HG02938 (cell line): ENCODE measurements at regions not wholly inside any gene's neighbourhood (a gene's known extent, or its start where the extent isn't known, plus 50 kb on each side); places are given as distances from the start of the nearest gene placed in this dataset.

ENCODE experiments used
- ATAC-seq: cut with Tn5 transposase; IDR thresholded peaks from one replicate; pipeline ENCODE4 v1.9.1; 2021; ENCODE audit warnings: mild to moderate bottlenecking, moderate library complexity; ENCODE audit not compliant: unreplicated experiment

- ATAC-seq = no peak
These were observed 96.7 kb upstream of the SLC14A2 start for GRCh38 chr18:45518311-45519155.

DNA sequence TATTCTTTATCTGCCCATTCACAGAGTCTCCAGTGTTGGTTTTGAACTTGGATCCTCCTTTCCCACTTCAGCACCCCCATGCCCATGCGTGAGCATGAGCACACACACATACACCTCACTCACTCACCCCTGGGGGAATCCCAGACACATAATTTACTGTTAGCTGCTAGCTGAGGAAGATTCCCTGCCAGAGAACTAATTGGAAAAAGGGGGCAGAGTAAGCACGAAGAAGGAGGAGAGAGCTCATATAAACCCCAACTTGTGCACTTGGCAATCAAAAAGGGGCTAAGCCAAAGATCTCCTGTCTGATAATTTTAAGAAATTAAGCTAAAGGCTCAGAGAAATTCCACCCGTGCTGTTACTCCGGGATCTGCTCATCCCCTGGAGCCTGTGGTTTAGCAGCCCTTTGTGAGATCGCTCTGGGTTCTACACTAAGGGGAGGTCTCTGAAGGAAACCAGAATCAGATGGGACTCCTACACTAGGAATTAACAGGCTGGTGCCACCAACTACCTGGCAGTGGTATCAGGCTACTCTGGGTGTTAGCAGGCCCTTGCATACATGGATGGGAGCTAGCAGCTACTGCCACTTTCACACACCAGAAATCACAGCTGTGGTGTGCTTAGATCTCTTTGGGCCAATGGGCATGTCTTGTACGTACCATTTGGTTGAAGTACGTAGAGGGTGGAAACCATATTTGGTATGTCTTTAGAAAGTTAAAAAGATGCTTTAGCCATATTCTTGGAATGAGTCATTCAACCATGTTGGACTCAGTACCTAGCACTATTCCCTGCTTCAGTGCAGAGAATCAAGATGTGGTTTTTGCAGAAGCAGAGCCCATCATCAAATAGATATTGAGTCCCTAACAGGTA, 95.6 kb upstream of the SLC14A2 start:
- ATAC-seq = no peak

GRCh38 chr18:45521136-45521535, 94.1 kb upstream of the SLC14A2 start:
- no peak for ATAC-seq

DNA sequence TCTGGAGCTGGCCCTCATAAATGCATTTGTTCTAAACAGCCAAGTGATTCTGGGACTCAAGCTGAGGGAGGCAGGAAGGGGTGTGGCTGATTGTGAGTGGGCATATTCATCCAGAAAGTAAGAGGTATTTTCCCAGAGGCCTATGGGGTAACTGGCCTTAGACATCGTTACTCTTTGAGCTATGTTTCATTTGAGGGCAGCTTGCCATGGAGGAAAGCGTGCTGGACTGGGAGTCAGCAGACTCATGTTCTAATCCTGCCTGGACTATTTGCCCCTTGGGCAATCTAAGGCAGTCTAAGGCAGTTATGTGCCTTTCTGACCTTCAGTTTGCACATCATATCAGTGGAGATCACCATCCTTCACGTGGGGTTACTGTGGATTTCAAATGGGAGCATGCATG, 93.5 kb upstream of the SLC14A2 start:
- ATAC-seq = no peak

DNA sequence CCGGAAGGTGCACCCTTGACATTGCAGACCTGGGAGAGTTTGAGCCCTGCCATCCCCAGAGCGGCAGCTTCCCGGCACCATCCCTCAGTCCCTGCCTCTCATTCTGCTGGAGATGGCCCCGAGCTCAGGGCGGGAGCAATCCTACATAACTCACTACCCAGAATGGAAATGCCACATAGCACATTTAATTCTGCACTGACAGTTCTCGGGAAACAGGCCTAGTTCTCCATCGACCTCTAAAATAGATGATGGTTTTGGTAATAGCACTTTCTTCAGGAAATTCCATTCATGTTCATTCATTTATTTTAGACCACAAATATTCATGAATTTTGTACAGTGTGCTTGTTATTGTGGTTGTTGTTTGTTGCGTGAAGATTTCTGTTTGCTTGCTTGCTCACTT, 92.9 kb upstream of the SLC14A2 start:
- no peak for ATAC-seq

DNA sequence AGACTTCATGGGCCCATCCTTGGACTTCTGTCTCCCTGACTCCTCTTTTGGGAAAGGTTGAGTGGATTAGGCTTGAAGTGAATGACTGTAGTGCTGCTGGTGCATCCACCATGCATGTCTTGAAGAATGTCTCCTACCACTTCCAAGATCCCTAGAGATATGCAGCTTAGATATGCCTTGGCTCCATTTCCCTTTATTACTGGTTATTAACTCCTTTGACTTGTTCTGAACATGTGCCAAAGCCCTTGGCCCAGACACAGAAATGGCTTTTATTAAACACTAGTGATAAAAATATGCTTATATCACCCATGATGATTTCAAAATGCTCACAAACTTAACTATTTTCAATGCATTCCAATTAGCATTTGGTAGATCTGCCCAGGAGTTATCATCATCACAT, 90.0 kb upstream of the SLC14A2 start:
- no peak for ATAC-seq

- ATAC-seq = no peak
These were observed 89.0 kb upstream of the SLC14A2 start for GRCh38 chr18:45526114-45526841.

- ATAC-seq = no peak
These were observed 87.4 kb upstream of the SLC14A2 start for GRCh38 chr18:45527891-45528290.

GRCh38 chr18:45528712-45529336, 86.5 kb upstream of the SLC14A2 start:
- no peak for ATAC-seq

DNA sequence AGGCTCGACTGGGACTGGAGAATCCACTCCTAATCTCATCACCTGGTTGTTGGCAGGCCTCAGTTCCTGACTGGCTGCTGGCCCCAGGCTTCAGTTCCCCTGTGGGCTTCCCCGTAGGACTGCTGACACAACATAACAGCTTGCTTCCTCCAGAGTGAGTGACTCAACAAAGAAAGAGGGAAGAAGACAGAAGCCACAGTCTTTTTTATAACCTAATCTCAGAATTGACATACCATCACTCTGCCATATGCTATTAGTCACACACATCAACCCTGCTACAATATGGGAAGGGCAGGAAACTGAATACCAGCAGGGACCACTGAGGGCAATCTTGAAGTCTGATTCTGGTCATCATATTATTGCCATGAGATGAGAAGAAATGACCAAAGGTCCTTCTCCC, 76.8 kb upstream of the SLC14A2 start:
- ATAC-seq = no peak

DNA sequence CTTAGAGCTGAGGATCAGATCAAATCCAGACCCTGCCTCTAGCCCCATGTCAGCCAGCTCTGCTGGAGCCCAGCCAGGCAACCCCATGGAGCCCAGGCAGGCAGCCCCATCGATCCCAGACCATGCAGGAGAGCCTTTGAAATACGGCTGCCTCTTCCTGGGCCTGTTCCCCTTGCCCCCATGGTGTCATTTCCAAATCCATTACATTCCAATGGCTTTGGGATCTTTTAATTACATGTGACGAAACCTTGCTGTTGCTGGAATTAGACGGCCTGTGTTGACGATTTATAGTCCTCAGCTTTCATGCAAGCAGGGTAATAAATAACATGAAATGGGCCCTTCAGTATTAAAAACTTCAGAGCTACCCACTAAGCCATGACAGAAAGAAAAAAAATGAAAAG, 75.8 kb upstream of the SLC14A2 start:
- no peak for ATAC-seq

DNA sequence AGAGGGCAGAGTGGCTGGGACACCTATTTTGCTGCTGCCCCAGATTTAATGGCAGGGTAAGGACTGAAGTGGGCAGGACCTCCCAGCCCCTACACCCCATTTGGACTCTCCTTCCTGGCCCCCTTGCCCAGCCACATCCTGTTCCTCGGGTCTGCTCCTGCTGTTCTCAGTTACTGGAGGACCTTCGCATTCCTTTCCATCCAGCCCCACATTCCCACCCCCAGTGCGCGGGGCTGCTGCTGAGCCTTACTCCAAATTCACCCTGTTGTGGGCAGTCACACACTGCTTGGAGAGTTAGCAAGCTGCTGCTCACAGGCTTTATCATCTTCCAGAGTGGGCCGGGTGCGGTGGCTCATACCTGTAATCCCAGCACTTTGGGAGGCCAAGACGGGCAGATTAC, 75.2 kb upstream of the SLC14A2 start:
- no peak for ATAC-seq

DNA sequence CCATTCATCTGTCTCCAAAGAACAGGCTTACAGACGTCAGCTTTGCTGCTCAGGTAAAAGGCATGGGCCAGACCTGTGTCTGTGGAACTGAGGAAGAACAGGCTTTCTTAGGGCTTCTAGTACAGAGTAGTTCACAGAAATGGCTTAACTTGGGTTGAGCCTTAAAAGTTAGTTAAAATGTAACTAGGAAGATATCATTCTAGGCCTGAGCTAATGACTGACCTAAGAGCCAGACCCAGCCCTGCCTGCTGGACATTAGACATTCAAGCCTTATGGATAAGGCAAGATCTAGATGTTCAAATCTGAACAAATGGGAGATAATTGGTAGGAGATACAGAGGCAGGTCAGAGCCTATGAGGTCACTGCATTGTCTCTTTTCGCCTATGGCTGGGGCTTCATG, 73.9 kb upstream of the SLC14A2 start:
- no peak for ATAC-seq

GRCh38 chr18:45542043-45542442, 73.2 kb upstream of the SLC14A2 start:
- no peak for ATAC-seq

DNA sequence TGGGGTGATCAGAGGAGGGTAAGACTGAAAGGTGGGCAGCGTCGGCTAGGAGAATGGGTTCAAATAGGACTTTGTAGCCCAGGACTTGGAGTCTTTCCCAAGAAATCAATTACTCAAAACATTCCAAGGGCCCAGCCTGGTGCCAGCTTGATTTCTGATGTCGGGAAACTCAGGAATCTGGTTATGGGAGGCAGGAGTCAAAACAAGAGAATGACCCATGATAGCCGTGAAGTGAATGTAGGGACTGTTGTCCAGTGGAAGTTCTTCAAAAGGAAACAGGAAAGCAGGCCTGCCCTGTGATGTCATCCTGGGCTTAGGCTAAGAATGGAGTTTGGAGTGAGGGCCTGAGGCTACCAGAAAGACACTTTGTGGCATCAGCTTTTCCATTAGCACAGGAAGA, 67.4 kb upstream of the SLC14A2 start:
- no peak for ATAC-seq

DNA sequence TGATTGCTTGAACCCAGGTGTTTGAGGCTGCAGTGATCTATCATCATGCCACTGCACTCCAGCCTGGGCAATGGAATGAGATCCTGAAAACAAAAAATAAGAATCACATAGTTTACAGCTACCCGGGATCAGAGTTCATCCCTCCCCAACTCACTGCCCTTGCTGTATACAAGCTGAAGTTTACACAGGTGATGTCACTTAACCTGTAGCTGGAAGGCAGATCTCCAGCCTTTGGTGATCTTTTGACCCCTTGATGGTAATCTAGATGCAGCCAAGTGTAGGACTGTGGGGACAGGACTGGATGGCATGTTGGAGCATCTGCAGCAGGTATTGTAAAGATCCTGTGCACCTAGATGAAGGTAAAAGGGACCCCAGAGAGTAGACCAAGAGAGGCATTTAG, 66.7 kb upstream of the SLC14A2 start:
- ATAC-seq = no peak

DNA sequence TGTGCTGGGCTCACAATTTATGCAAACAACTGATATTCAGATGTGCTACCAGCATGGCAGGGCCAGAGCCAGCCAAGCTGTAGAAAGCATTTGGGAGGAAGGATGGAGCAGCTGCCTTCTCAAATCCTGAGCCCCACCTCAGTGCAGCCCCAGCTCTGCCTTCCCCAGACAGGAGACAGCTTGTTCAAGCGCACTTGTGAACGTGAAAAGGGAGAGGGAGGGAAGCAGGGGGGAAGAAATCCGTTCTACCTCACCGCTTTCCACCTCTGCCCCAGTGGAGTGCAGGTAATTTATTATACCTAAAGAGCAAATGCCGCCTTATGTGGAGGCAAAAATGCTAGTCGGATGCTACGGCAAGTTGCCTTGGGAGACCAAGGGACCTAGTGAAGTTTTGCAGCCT, 66.0 kb upstream of the SLC14A2 start:
- ATAC-seq = no peak

DNA sequence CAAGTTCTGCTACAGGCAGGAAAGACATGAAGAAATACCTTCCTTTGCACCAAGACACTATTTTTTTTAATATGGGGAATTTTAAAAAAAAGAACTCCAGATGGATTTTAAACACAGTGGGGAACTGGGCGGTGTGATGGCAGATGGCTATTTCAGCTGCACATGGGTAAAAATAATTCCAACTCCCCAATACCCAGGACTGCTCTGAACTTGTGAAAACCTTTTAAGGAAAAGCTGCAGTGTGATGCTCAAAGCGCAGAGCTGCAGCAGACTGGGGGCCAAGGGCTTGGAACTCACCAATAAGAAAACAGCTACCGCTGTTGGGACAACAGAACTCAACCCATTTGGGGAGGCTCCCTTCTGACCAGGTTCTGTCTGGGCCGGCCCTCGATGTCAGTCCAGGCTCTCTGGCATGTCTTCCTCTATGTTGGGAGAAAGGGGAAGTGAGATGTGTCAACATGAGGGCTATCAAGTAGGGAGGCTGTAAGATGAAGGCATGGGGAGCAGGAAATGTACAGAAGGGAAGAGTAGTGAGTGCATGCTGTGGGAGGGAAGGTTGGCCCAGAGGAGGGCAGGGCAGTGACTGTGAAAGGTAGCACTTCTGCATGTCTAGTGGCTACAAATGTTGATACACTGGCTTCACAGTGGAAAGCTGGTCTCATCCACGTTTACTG, 64.0 kb upstream of the SLC14A2 start:
- no peak for ATAC-seq

DNA sequence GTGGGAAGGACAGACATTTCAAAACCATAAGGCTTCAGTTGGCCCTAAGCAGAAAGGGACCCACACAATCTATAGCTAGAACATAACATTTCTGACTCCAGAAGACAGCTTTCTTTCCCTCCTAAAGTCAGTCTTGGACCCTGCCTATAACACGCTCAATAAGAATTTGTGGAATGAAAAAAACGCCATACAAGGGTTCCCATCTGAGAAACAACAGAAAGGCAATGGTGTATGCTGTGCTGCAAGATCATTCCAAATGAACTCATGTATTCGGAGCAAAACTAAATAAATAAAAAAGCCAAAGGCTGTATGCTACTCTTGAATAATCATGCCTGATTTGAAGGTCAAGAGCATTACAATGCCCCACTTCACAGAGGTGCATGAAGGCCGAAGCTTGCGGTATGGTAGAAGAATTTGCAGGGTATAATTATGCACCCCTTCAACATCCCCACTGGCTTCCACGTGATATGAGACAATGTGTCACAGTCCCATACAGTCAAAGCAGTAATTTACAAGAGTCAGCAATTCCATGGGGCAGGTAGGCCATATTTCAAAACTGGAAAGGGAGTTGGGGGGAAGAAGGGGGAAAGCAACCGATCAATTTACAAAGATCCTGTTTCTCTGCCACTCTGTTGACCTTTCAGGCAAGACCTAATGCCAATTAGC, 61.4 kb upstream of the SLC14A2 start:
- no peak for ATAC-seq

- no peak for ATAC-seq
These were observed 60.9 kb upstream of the SLC14A2 start for GRCh38 chr18:45554389-45554737.
